GM21619 (cell line): ENCODE measurements at regions not wholly inside any gene's neighbourhood (a gene's known extent, or its start where the extent isn't known, plus 50 kb on each side); places are given as distances from the start of the nearest gene placed in this dataset.
"Not testable (repeated sequence)": the region's sequence is repeated elsewhere in the genome, so short reads cannot be mapped to it uniquely, and the experiment has no call there.

Experiments used
- ATAC-seq: cut with Tn5 transposase; IDR thresholded peaks from one replicate; pipeline ENCODE4 v1.9.1; 2021; ENCODE audit not compliant: unreplicated experiment

DNA sequence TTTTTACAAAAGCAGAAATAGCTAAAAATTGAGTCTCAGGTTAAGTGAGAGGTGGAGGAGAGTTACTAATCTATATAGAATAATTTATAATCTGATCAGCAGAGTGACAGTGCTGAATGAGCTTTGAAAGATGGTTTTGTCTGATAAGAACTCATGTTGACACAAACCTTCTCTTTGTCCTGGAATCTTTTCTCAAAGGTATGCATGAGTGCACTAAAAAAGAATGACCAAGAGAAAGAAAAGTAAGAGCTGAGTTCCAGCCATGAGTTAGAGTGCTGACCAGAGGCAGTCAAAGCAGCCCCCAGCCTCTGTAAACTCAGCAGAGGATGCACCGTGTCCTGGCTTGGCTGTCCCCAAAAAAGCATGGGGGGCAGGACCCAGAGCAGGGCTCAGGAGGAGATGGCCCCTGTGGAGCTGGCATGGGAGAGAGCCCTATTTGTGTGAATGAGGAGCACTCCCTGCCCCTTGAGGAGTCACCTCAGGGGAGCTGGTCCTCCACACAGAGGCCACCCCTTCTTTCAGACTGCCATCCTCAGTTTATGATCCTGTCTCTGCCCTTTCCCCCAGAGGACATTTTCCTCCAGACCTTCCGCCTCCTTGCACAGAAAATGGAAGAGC, 129.8 kb downstream of the SEC23A start:
- ATAC-seq = no peak

DNA sequence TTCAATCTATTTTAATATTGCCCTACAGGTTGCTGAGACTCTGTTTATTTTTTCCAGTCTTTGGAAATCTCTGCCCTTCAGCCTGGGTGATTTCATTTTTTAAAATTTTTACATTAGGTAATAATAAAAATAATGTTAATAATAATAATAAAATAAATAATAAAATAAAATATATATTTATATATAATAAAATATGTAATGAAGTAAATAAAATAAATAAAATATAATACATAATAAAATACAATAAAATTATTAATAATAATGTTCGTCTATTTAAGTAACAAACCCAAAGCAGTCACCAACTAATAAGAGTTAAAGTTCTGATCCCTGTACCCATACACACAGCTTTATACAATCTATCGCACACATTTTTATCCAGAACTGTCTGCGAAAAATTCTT, 130.5 kb downstream of the SEC23A start:
- no peak for ATAC-seq

DNA sequence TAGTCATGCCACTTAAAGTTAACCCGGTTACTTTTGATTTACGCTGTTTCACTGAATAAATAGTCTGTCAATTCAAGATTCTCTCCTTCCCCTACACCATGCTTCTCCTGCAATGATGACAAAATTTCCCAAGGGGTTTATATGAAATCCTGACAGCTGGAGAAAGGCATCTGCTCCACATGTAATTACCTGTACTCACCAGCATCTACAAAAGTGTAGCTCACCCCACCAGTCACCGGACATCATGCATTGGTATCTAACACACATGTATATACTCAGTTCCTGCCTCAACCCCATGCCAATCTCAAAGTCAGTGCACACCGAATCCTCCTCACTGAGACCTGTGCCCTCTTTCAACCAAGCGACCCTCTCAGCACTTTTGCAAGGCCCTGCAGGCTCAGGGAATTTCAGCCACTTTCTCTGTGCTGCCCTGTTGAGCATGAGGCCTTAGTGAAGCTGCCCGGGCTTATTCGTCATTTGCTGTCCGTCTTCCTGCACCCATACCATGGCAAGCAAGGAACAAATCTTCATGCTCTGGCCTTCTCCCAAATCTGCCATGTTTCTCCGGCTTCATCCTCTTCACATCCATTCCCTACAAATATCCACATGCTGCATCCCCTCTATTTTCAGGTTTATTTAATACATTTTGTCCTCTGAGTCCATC, 131.6 kb downstream of the SEC23A start:
- ATAC-seq = no peak

DNA sequence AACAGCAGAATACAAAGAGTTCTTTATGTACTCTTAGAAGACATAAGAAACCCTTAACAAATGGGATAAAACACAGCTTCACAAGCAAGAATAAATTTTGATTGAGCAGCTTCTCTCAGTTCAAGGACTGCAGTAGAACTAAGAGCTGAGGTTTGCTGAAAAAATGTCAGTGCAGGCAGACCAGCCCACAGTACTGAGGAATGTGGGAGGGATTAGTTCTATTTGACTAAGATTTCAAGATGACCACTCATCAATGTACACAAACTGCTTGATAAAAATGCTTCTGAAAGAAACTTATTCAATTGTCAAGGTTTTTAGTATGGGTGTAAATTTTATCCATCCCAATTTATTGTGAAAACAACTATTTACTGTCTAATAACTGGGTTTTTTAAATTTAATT, 138.4 kb downstream of the SEC23A start:
- ATAC-seq = no peak

DNA sequence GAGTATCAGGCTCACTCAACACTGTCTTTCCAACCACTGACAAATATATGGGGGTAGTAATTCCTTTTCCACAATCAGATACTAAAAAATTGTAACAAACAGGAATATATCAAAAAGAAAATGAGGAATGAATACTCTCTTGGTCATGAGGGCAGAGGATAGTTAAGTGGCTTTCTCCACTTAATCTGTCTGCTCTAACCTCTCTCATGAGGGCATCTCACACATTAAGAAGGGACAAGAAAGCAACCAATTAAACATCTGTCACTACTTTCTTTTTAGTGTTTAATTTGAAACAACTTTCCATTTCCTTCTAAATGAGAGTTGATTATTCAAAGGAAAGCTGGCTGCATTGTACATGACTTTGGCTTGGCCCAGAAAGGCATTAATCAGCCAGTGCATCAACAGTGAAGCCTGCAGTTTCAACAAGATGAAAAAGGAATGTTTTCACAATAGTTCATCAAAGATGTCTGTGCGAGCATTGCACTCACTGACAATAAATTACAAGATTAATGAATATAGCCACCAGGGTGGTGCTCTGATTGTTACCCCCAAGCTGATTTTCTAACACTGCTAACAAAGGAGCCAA, 142.0 kb downstream of the SEC23A start:
- no peak for ATAC-seq

DNA sequence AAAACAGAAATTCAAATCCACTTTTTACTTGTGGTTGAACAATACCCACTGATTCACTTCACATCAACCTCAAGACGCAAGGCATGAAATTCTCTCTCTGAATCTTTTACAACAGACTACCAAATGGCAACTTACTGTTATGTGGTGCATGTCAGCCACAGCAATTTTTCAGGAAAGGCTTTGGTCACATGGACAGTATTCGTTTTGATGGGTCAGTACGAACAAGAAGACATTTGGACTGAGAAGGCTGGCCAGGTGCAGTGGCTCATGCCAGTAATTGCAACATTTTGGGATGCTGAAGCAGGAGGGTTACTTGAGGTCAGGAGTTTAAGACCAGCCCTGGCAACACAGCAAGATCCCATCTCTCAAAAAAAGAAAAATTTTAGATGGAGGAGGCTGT, 144.0 kb downstream of the SEC23A start:
- ATAC-seq = no peak

DNA sequence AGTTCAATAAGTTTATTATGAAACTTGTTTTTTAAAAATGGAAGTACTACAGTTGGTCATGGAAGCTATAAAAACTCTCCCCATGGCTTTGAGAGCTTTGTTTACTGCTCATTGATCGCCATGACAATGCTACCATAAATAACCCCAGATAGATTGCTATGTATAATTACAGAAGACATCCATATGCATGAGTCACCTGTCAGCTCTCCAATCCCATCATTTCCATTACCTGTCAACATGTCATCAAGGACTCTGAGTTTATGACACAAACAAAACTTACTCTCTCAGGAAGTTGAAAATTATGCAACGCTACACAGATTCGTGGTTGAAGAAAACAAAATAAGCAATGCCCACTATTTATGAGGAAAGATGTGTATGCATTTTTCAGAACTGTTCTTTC, 144.4 kb downstream of the SEC23A start:
- no peak for ATAC-seq

DNA sequence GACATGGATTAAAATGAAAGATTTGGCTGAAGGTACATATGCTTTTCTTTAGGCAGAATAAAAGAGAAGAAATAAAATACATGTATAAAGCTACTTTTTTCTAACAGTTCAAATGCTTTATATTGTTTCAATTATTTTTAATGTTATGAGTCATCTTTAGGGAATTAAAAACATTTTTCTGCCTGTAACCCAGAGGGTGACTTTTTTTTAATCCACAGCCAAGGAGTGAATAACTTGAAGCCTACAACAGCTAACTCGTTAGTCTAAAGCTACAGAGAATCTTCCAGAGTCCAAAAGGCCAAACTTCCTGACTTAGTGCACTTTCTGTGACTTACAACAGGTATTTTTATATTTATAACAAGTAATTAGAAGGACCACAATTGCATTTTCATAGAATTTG, 151.6 kb downstream of the SEC23A start:
- ATAC-seq = no peak

DNA sequence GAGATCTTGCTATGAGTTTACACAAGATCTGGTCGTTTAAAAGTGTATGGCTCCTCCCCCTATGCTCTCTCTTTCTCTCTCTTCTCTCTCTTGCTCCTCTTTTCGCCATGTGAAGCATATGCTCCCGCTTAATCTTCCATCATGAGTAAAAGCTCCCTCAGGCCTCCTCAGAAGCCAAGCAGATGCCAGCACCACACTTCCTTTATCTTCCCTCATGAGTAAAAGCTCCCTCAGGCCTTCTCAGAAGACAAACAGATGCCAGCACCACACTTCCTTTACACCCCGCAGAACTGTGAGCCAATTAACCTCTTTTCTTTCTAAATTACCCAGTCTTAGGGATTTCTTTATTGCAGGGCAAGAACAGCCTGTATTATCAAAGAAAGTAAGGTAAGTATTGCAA, 152.4 kb downstream of the SEC23A start:
- no peak for ATAC-seq

DNA sequence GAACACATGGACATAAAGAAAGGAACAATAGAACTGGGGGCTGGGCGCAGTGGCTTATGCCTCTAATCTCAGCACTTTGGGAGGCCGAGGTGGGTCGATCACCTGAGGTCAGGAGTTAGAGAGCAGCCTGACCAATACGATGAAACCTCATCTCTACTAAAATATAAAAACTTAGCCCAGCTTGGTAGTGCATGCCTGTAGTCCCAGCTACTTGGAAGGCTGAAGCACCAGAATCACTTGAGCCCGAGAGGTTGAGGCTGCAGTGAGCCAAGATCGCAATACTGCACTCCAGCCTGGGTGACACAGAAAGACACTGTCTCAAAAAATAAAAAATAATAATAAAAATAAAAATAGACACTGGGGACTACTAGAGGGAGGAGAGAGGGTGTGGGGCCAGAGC, 154.5 kb downstream of the SEC23A start:
- no peak for ATAC-seq

DNA sequence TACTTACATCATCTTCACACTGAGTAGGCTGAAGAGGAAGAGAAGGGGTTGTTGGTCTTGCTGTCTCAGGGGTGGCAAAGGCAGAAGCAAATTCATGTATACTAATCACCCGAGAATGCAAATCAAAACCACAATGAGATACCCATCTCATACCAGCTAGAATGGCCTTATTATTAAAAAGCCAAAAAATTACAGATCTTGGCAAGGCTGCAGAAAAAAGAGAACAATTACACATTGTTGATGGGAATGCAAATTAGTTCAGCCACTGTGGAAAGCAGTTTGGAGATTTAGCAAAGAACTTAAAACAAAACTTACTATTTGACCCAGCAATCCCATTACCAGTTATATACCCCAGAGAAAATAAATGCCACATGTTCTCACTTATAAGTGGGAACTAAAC, 154.9 kb downstream of the SEC23A start:
- no peak for ATAC-seq

DNA sequence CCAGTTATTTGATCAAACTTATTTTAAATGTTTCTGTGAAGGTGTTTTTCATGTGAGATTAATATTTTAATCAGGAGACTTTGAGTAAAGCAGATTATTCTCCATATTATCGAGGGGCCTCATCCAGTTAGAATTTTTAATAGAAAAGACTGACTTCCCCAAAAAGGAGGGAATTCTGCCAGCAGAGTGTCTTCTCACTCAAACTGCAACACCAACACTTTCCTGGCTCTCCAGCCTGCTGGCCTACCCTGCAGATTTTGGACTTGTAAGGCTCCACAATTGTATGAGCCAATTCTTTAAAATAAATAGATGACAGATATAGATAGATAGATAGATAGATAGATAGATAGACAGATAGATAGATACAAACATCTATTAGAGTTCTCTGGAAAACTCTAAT, 155.7 kb downstream of the SEC23A start:
- ATAC-seq = no peak

DNA sequence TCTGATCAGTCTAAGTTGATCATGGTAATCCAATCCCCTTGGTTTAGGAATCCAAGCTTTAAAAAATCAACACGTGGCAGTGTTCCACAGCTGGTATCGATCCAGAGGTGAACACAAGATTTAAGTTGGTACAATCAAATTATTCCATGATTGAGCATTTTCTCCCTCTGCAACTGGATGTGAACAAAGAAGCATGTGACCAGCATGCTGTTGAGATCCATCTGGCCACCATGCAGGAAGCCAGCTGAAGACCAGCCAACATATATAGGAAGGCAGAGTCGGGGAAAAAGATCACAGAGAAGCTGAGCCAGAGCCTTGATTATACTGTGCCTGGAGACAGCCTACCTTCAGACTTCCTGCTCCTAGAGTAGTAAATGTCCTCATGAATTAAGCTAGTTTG, 158.3 kb downstream of the SEC23A start:
- ATAC-seq = no peak

DNA sequence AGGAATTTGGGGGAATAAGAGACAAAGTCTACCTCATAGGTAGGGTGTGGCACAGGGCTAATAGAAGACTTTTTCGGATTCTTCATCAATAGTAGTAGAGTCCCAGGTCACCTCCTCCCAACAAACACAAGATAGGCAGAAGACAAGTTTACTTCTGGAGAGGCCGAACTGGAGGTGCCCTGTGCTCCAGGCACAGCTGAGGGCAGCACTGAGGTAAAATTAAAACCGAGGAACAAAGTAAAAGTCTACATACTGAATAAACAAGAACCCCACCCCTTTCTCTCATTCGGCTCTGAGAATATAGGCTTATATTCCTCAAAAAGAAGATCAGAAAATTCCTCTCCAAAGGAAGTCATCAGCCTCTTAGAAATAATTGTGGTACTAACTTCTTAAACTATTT, 161.5 kb downstream of the SEC23A start:
- ATAC-seq = no peak

DNA sequence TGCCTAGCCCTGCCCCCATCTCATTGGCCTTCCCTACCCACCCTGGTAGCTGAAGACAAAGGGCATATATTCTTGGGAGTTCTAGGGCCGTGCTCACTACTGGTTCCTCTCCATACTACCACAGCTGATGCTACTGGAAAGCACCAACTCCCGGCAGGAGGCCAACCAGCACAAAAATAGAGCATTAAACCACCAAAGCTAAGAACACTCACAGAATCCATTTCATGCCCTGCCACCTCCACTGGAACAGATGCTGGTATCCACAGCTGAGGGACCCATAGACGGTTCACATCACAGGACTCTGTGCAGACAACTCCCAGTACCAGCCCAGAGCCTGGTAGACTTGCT, 170.4 kb downstream of the SEC23A start:
- not testable (repeated sequence) for ATAC-seq

DNA sequence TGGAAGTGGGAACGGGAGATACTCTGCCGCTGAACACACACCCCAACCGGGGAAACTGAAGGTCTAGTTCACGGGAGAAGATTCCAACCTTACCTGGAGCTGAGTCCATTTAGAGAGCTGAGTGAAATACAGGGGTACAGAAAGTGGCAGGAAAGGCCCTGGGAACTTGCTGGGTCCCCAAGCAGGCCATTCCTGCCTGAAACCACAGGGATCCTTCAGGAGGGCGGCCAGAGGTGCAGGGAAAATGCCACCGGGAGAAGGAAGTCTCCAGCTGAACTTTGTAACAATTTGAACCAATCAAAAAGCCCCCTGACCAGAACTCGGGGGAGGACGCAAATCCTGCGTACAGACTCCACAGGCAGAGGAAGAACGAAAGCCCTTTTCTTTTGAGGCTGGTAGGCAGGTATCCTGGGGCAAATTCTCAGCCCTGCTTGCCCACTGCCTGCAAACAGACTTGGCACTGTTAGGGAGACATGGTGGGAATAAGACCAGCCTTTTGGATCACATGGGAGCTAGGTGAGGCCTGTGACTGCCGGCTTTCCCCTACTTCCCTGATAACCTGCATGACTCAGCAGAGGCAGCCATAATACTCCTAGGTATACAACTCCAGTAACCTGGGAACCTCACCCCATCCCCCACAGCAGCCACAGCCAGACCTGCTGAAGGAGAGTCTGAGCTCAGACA, 170.9 kb downstream of the SEC23A start:
- ATAC-seq = no peak

DNA sequence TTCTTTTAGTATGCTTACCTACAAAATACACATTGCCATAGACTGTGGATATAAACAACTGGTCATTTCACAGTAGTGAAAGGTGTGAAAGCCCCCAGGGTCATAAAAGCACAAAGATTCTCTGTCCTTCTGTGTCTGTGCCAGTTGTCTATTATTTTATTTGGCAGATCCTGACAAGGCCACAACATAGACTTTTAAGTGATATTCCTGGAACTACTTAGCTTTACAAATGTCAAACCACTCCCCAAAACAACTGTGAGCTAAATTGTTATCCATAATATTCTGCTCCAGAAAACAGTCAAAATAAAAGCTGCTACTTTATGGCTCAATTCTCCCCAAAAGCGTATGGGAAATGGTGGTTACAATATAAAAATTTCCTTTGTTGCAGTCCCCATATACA, 172.1 kb downstream of the SEC23A start:
- ATAC-seq = no peak

DNA sequence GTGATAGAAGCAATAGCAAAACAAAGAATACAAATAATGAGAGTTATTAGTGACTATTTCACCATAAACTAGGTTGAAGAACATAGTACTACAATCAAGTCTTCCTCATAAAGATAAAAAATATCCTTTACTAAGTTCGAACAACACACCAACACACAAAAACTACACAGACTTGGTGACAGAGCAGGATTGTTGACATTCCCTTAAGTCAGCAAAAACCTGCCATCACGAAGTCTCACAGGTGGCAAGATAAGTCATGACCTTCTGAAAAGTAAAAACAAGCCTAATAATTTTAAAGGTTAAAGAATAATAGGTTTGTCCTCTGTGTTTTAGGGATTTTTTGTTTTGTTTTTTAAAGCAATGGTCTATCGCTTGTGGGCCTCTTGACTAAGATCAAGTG, 173.0 kb downstream of the SEC23A start:
- ATAC-seq = no peak

DNA sequence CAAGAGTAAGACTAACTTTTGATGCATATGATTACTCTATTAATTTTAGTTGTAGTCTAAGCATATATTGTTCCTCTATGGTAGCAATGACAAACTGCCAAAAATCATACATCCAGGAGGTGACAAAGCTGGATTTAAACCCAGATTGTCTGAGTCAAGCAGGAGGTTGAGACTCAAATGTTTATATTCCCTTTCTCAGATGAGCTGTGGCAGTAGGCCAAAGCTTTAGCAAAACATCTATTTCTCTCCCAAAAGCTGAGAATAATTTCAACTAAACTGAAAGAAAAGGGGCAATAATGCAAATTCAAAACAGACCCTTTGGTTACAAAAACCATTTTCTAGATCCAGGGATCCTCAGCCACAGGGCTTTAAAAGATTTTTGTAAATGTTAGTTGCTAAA, 173.6 kb downstream of the SEC23A start:
- no peak for ATAC-seq

DNA sequence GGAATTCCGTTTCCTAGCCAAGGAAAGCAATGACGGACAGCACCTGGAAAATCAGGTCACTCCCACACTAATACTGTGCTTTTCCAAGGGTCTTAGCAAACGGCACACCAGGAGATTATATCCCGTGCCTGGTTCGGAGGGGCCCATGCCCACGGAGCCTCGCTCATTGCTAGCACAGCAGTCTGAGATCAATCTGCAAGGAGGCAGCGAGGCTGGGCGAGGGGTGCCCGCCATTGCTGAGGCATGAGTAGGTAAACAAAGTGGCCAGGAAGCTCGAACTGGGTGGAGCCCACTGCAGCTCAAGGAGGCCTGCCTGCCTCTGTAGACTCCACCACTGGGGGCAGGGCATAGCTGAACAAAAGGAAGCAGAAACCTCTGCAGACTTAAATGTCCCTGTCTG, 181.1 kb downstream of the SEC23A start:
- not testable (repeated sequence) for ATAC-seq

DNA sequence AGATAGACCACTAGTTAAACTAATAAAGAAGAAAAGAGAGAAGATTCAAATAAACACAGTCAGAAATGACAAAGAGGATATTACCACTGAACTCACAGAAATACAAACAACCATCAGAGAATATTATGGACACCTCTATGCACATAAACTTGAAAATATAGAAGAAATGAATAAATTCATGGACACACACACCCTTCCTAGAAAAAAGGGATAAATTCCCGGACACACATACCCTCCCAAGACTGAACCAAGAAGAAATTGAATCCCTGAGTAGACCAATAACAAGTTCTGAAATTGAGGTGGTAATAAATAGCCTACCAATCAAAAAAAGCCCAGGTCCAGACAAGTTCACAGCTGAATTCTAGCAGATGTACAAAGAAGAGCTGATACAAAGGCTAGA, 187.9 kb downstream of the SEC23A start:
- no peak for ATAC-seq

DNA sequence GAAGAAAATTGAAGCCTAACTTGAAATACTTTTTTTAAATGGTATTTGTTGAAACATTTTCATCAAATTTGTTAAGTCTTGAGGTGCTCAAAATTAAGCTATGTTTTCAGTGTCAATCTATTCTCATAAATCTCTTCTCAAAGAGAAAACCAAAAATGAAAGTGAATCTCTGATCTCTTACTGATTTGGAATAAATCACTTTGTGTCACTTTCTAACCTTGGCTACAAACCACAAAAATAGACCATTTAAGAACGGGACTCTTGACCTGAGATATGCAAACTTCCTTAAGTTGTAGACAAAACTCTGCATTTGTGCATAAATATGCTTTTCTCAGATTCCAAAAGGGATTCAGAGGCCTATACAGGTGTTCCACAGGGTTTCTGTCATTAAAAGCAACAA, 192.9 kb downstream of the SEC23A start:
- no peak for ATAC-seq
